Kidney epithelial cell (primary cell): ENCODE measurements at regions not wholly inside any gene's neighbourhood (a gene's known extent, or its start where the extent isn't known, plus 50 kb on each side); places are given as distances from the start of the nearest gene placed in this dataset.

Experiments
- DNase-seq: peaks from one replicate; pipeline ENCODE4 v3.0.0-alpha.2; 2010; ENCODE audit warnings: low read depth
- H3K27me3 ChIP-seq: 2 replicates; pipeline ENCODE4 v1.6.0; 2011; ENCODE audit warnings: low read length; ENCODE audit not compliant: control insufficient read depth, insufficient read depth
- H3K36me3 ChIP-seq: 2 replicates; pipeline ENCODE4 v1.5.1; 2011; ENCODE audit warnings: low read length; ENCODE audit not compliant: control insufficient read depth, insufficient read depth
- H3K4me3 ChIP-seq: 2 replicates; pipeline ENCODE4 v1.5.1; 2011; ENCODE audit warnings: low read depth, mild to moderate bottlenecking, control low read depth, low read length
- CTCF ChIP-seq: IDR thresholded peaks from 2 replicates; pipeline ENCODE4 v1.5.1; 2011; ENCODE audit warnings: mild to moderate bottlenecking, moderate library complexity, low read length, control low read depth, inconsistent platforms; ENCODE audit not compliant: insufficient read depth, poor library complexity, severe bottlenecking

DNA sequence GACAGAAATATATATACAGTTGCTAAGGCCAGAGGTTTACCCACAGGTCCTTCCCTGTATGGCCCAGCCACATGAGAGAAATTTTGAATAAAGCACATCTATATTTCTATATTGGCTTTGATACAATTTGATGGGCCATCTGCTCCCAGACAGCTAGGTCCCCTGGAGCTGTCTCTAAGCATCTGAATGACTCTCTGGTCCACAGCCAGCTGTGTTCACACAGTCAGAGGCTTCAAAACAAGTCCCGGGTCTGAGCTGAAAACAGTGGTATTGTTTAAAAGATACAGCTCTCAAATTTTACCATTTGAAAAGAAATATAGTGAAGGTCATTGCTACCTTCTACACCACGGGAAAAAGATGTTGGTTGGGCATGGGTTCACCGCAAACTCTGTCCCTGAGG is 161.1 kb downstream of the SLC35B3 start:
- TF ChIP-seq CTCF, result no peak
- Histone ChIP-seq H3K27me3 (no peaks in the 10 kb centered on the region), H3K36me3 (no peaks in the 10 kb centered on the region), H3K4me3 (no peak overlapping the region)
- DNase-seq, result no peak

GRCh38 chr6:8269872-8270454 is 165.4 kb downstream of the SLC35B3 start:
- H3K36me3 ChIP-seq, result no peaks in the 10 kb centered on the region
- H3K4me3 ChIP-seq, result no peak overlapping the region
- no peak for TF ChIP-seq CTCF
- DNase-seq, result no peak
- H3K27me3 ChIP-seq, result no peaks in the 10 kb centered on the region

DNA sequence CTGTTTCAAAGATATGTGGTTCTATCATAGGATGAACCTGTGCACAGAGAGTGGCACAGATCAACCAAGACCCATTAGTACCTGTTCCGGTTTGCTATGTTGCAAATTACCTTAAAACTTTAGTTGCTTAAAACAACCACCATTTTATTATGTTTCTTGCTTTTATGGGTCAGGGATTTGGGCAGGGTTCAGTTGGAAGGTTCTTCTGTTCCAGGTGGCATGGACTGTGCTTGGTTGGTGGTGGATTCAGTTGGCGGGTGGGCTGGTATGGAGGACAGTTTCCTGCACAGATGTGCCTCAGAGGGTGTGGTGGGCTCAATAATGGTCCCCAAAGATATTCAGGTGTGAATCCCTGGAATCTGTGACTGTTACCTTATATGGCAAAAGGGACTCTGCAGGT is 166.3 kb downstream of the SLC35B3 start:
- no peak for DNase-seq
- Histone ChIP-seq H3K27me3 (no peaks in the 10 kb centered on the region), H3K36me3 (no peaks in the 10 kb centered on the region), H3K4me3 (no peak overlapping the region)
- TF ChIP-seq CTCF, result no peak

GRCh38 chr6:8268606-8269005 is 166.3 kb upstream of the EEF1E1 start:
- DNase-seq, result no peak
- TF ChIP-seq CTCF, result no peak
- no peak overlapping the region for H3K4me3 ChIP-seq
- H3K36me3 ChIP-seq, result no peaks in the 10 kb centered on the region
- no peaks in the 10 kb centered on the region for H3K27me3 ChIP-seq

- TF ChIP-seq CTCF, result no peak
- Histone ChIP-seq H3K4me3 (no peak overlapping the region), H3K27me3 (no peaks in the 10 kb centered on the region), H3K36me3 (no peaks in the 10 kb centered on the region)
- DNase-seq, result no peak
Measured at GRCh38 chr6:8268156-8268555, 165.8 kb upstream of the EEF1E1 start.

- H3K4me3 ChIP-seq, result no peak overlapping the region
- DNase-seq, result no peak
- no peak for TF ChIP-seq CTCF
- H3K36me3 ChIP-seq, result no peaks in the 10 kb centered on the region
- no peaks in the 10 kb centered on the region for H3K27me3 ChIP-seq
Measured at GRCh38 chr6:8260610-8261009, 158.3 kb upstream of the EEF1E1 start.
